Dermis blood vessel endothelial cell (primary cell): ENCODE measurements at regions not wholly inside any gene's neighbourhood (a gene's known extent, or its start where the extent isn't known, plus 50 kb on each side); places are given as distances from the start of the nearest gene placed in this dataset.
A peak's percentile ranks its signal among the peaks of the same experiment; 100 is the strongest.

ENCODE experiments used
- DNase-seq: peaks from one replicate; pipeline ENCODE4 v3.0.0; 2010

DNA sequence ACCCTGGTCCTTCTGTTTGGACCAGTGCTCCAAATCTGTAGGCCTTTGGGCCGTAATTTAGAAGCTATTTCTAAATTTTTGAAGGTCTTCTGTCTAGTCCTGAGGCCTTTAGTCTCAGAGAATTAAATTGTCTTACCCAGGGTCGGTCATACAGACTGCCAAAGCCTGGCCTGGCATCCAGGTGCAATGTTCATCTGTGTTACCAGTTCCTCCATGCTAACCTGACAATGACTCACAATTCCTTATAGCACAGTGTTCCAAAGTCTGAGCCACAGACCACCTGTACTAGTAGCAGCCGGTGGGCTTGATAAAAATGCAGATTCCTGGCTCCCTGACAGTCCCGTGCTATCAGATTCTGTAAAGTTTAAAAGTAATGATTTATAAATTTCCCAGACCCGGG lies 77.7 kb upstream of the MAP4K3 start:
- peak; percentile 22 for DNase-seq

DNA sequence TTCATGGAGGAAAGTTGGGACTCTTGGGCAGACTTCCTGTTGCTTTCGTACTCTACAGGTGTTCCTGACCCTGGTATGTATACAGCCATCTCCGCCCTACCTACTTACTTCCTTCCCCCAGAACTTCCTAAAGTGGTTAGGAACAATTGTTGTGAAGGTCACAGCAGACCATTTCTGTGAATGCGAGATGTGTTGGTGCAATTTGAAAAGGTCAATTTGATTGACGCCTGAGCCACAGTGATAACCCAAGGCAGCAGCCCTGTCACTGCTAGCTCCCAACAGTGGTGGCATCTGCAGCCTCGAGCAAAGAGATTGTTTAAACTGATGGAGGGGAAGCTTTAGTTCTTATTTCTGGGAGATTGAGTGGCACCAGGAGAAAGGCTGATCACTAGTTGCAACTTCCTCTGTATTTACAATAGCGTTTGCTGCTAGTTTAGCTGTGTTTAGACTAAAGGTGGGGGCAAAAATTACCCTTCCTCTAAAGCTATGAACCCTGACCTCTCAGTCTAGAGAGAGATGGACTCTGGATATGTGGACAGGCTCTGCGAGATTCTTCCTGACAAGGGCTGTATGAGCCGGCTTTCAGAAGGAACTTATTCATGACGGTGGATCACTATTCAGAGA lies 78.3 kb upstream of the MAP4K3 start:
- peak; percentile 50 for DNase-seq

DNA sequence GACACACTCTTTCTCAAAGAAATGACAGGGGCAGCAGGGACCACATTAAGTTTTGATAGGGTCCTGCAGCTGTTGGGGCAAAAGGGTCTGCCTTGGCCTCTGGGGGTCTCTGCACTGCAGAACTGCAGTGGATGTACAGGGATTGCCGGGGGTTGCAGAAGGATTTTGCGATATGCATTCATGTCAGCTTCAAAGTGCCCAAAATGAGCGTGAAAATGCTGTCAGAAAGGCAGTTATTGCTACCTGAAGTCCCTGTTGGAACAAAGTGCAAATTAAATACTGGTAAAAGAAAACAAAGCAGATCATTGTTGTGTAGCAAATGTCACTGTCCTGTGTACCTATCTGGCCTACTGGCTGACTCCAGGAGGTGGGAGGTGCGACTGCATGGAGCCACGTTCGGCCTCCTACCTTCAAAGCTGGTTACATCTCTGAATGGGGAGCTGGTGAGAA lies 78.8 kb upstream of the MAP4K3 start:
- no peak for DNase-seq

DNA sequence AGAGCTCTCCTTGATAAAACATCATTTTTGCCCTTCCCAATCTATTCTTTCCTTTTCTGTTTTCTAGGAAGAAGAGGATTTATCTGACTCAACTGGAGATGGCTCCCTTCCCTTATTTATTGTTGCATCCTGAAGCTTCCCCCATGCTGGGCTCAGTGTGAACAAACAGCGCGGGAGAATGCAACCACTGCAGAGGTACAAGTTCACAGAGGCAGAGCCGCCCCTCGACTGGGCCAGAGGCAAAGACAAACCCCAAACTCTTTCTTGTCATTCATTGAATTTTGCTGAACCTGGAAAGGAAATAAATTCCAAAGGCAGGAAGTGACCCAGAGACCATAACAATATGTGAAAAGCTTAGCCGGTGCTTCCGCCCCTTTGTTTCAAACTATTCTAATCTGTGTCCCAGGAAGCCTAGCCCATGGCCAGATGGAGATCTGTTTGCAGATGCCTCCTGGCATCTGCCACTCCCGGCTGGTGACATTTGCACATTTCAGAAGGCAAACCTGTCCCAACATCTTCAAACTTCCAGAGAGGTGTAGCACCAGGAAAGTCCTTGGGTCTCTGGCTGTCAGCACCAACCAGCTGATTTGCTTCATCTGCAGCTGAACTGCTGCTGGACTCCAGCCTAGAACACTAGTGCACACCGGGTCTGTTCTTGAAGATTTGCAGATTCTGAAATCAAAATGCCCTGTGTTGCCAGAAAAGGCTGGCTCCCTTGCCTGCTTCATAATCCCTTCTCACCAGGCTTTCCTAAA lies 79.4 kb upstream of the MAP4K3 start:
- peak; percentile 93 for DNase-seq

DNA sequence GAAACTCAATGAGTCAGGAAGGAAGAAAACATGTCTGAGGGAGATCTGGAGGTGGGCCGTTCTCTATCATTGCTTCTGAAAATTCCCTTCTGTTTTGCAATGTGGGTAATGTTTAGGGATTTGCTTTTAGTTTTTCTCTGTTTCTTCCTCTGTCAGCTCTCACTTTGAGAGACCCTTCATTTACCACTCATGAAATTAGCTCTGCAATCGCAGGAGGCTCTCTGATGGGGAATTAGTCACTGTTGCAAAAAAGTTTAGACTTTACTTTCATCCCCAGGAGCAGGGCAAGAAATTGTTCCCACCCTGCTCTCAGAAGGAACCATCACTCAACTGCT lies 80.0 kb upstream of the MAP4K3 start:
- no peak for DNase-seq

DNA sequence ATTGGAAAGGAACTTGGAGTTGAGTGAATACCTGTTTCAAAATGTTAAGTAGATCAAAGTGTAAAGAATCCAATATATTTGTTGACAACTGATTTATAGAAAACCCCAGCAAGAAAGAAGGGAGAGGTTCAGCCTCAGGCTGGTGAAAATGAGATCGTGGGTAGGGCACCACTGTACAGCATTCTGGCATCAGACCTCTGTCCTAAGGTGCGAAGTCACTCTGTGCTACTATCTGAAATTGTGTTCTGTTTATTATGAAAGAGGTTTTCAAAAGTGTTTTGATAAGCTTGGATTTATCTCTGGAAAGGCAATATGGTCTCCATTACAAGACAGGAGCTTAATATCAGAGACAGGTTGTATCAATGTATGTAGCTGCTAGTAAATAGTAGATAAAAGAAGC lies 80.5 kb upstream of the MAP4K3 start:
- DNase-seq, result no peak

DNA sequence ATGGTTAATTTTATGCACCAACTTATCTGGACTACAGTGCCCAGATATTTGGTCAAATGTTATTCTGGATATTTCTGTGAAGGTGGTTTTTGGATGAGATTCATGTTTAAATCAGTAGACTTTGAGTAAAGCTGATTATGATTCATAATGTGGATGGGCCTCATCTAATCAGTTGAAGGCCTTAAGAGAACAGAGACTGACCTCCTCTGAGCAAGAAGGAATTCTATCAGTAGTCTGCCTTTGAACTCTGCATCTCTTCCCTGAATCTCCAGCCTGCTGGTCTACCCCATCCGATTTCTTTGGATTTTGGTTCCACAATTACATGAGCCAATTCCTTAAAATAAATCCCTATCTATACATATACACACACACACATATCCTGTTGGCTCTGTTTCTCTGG lies 82.8 kb upstream of the MAP4K3 start:
- no peak for DNase-seq

DNA sequence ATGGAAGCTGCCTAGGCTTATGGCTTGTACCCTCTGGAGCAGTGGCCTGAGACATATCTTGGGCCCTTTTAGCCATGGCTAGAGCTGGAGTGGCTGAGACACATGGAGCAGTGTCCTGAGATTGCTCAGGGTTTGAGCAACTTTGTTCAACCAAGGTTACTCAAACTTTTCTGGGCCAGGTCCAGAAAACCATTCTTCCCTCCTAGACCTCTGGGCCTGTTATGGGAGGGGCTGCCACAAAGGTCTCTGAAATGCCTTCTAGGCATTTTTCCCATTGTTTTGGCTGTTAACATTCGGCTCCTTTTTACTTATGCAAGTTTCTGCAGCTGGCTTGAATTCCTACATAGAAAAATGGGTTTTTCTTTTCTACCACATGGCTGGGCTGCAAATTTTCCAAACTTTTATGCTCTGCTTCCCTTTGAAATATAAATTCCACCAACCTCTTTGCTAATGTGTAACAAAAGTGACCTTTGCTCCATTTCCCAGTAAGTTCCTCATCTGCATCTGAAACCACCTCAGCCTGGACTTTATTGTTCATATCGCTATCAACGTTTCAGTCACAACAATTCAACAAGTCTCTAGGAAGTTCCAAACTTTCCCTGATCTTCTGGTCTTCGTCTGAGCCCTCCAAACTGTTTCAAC lies 84.9 kb upstream of the MAP4K3 start:
- DNase-seq, result no peak

DNA sequence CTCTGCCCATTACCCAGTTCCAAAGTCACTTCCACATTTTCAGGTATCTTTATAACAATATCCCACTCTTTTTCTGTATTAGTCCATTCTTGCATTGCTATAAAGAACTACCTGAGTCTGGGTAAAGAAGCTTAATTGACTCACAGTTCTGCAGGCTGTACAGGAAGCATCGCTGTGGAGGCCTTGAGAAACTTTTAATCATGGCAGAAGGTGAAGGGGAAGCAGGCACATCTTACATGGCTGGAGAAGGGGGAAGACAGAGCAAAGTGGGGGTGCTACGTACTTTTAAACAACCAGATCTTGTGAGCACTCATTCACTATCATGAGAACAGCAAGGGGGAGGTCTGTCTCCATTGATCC lies 85.4 kb upstream of the MAP4K3 start:
- DNase-seq, result no peak

DNA sequence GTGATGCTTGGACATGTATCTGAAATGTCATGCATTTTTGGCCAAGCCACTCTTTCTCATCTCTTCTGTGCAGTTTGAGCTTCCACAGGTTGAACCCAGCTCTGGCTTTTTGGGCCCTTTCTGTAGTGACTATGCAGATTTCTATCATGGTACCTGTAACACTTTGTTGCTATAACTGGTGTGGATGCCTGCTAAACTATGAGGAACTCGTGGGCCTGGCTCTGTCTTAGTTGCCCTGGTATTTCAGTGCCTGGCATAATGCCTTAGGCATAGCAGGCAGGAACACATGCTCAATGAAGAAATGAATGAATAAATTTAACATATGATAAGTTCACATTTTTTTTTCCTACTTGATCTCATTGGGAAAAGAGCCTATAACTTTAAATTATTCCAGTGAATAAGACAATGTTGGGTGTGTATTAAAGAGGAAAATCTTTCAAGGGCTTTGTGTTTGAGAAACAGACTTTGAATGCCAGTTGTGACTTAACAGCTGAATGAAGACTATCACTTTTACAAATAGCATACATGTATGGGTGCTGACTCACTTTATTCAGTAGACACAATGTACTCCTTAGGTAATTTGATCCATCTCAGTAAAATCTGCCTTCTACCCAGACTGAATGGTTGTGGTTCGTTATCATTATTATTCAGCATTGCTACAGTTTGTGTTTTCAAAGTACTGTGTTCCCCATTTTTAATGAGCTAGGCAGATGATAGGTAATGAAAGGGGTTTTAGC lies 86.4 kb upstream of the MAP4K3 start:
- peak; percentile 73 for DNase-seq

DNA sequence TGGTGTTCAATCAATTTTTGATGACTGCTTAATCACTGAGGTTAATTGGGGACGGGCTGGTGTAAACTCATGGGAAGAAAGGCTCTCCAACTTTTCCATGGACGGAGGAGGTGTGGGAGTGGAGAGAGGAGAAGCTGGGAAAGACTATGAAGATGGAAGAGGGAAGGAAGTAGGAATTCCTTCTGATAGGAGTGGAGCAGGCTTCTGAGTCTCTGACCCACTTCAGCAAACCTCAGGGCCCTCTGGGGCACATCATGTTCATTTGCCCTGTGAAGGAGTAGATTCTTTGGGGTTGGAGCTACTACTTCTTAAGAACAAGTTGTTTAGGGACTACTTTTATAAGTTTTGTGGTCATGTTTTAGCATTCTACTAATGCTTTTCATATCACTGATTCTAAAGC lies 87.0 kb upstream of the MAP4K3 start:
- no peak for DNase-seq

DNA sequence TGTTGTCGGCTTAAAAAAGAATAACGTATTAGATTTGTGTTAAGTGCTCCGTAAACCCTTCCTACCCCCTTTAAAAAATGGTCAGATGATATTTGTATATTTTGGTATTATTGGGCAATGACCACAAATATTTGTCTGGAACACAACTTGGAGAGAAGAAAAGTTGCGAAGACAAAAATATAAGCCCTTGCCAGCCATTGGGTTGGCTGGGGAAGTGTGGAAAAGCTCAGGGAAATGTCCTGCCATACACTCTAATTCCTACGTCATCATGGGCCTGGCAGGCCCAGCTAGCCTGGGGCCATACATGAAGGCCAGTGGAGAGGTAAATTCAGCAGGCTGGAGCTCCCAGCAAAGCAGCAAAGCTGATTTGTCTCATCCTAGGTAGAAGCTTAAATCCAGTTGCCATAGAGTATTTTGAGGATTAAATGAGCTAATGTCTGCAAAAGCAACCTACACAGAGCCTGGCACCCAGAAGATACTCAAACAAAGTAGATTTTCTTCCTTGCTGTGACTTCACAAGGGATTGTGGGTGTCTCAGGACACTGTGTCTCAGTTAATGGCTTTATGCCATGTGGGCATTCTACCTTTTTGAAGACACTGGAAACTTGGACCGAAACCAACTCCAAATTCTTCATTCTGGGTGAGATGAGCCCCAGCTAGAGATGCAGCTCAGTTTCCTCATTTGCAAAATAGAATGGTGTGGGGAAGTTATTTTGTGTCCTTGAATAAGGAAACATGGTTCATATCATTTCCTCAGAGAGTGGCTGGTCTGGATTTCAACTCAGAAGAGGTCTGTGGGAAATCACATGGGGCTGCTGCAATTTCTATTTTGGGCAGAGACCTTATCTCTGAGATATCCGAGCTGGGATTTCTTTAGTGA lies 87.9 kb upstream of the MAP4K3 start:
- DNase-seq, result no peak

DNA sequence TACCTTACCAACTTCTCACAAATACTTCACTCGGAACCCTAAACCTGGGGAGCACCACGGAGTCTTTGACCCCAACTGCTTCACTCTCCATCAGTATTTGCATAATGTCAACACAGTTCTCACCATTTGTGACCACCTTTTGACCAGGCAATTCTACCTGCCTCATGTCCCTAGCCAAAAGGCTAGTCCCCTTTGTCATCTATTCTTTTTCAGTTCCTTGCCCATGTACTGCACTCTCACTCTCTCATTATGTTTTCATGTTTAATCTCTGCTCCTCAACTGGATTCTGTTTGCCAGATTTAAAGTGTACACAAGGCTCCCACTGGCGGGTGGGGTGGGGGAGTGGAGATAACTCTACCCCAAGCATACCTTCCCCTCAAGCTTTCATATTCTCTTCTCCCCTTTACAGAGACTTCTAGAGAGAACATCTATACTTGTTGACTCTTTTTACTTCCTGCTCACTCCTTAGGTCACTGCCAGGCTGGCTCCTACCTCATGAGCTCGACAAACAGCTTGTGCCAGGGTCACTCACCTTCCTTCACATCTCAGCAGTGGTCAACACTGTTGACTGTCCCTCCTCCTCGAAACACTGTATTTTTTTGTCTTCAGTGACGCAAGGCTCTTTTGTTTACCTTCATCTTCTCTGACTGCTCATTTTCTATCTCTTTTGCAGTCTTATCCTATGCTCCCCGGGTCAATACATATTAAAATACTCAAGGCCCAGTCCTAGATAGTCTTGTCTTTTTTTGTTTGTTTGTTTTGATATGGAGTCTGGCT lies 88.7 kb upstream of the MAP4K3 start:
- DNase-seq, result no peak

DNA sequence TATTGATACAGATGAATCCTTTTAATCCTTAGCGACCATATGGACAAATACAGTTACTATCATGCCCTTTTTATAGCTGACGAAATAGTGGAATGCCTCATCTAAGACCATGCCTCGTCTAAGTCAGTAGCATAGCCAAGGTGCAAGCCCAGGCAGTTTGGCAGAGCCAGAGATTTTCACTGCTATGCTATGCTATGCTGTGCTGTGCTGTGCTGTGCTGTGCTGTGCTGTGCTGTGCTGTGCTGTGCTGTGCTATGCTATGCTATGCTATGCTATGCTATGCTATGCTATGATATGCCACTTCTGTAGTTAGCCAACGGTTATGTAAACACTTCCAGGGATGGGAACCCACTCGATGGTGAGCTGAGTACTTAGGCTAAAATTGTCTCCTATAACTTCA lies 91.6 kb upstream of the MAP4K3 start:
- no peak for DNase-seq

DNA sequence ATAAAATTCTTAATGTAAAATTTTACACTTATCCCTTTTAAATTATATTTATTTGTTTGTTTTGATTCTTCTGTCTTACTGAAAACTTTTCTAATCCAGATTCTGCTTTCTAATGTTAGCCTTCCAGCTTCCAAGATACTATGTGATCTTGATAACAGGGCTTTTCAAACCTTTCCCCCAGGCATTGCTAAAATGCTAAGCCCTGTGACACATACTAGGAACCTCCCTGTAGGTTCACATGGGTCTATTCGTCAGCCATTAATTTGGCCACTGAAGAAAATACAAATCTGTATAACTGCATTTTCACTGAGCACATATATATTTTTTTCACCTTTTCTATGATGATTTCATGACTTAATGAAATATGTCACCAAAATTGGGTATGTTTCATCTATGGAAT lies 92.8 kb upstream of the MAP4K3 start:
- DNase-seq, result no peak

DNA sequence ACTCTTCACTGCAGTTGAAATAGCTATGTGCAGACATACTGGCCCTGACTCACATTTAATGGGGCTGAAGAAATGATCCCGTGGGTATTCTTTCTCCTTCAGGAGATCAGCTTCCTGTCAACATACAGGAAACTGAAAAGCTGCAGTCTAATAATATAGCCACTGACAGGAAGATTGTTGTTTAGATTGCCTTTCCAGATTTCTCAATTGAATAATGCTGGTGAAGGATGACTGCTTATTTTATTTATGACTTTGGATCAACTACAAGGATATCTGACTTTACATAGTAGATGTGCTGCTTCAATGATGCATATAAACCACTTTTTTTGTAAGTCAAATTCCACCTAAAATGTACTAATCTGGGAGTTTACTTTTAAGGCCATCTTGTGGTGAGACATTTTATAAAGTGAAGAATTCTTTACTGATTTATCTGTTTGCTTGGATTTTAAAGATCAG lies 93.4 kb upstream of the MAP4K3 start:
- DNase-seq, result peak; percentile 82

DNA sequence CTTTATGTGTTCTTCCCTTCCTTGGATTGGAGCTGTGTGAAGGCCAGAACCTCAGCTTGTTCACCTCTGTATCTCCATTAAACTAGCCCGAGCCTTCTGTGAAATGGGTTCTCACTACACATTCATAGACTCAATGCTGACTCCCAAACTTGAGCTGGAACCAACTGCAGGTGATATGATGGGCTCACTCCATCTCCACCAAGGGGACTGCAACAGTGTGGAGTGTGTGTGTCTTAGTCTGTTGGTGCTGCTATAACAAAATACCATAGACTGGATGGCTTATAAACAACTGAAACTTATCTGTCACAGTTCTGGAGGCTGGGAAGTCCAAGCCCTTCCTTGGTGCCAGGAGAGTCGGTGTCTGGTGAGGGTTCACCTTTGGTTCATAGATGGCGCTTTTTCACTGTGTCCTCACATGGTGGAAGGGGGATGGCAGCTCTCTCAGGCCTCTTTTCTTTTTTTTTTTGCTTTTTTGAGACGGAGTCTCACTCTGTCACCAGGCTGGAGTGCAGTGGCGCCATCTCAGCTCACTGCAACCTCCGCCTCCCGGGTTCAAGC lies 94.2 kb upstream of the MAP4K3 start:
- DNase-seq, result no peak

DNA sequence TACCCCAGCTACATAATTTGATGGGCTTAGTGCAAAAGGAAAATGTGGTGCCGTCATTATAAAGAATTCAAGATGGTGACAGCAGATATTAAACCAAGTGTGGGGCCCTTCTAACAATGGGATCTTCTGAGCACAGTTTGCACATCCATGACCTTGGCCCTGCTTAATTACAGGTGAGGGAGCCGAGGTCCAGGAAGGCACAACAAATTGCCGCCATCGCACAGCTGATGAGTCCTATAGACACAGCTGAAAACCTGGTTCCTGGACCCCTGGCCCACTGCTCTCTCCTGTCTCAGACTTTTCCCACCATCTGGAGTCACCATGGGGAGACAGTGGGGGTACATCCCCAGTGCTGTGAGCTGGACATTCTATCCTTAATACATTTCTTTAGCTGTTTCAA lies 95.8 kb upstream of the MAP4K3 start:
- DNase-seq, result no peak

DNA sequence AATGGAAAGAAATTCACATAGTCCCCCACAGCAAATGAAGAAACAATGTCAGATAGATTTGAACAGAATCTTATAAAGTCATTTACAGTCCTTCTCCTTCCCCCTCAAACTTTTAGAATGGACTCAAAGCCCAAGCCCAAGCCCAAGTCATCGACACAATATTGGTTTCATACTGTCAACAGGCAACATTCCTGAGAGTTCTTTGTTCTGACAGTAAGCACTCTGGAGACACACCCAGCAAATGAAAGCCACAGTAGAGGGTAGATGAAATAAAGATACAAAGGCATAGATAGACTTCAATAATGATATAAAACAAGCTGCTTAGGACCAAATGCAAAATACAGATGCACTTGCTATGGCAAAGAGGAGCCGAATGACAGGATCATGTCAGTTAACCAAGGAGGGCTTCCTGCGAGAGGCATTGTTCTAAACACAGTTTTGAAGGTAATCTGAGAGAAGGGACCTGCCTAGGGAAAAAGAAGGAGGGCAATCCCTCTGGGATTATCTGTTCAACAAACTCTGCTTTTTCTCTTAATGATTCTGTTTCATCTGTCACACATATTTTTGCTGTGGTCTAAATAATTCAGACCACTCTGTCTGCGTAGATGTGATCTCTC lies 97.1 kb upstream of the MAP4K3 start:
- DNase-seq, result no peak

DNA sequence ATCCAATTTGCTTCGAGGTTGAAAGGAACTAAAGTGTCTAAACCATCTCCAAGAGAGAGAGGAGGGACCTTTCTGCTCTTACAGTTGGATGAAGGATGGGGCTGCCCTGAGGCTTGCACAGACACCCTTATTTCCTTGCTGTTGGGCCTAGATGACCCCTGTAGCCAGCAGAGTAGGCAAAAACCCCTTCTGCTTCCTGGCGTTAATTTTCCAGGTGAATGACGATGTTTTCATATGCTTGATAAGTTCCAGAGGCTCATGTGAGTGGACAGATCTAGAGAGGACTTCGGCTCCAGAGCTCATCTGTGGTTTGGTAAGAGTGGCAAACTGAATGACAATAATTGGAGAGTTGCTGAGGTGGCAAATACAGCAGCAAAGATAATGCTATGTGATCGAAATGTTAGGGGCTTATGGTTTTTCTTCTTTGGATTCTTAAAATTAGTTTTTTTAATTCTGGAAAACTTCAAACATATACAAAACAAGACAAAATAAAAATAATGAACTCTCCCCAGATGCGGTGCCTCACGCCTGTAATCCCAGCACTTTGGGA lies 98.6 kb upstream of the MAP4K3 start:
- DNase-seq, result no peak

DNA sequence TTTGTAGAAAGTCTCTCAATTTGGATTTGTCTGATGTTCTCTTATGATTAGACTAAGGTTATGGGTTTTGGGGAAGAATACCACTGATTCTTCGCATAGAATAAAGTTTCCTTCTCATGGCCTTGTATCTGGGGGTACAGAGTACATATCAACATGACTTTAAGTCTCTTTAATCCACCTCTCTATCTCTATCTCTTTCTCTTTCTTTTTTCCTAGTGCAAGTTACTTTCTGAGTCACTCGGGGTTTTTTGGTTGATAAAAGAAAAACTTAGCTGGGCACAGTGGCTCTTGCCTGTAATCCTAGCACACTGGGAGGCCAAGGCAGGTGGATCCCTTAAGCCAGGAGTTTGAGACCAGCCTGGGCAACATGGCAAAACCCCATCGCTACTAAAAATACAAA lies 100.1 kb upstream of the MAP4K3 start:
- DNase-seq, result no peak
